NCI-H2227 (cell line): ENCODE measurements at regions not wholly inside any gene's neighbourhood (a gene's known extent, or its start where the extent isn't known, plus 50 kb on each side); places are given as distances from the start of the nearest gene placed in this dataset.

Source experiments
- DNase-seq: peaks from one replicate; lab custom pipeline; 2025; ENCODE audit not compliant: unreplicated experiment; lab: John Stamatoyannopoulos, UW

- no peak for DNase-seq
These were observed 335.9 kb upstream of the SLCO3A1 start for GRCh38 chr15:91517491-91518200.

DNA sequence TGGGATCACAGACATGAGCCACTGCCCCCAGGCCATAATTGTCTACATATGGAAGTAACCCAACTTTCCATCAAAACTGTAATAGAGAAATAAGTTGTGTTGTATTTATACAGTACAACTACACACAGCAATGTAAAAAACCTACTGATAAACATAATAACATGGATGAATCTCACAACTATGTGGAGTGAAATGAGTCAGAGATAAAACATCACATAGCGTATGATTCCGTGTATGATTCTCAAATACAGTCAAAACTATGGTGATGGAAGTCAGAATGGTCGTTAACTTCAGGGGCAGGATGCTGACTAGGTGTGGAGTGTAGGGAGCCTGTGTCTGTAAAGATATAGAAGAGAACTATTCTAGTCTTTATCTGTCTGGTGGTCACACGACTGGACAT lies 332.7 kb upstream of the SLCO3A1 start:
- no peak for DNase-seq

GRCh38 chr15:91521548-91521947 lies 332.0 kb upstream of the SLCO3A1 start:
- no peak for DNase-seq

DNA sequence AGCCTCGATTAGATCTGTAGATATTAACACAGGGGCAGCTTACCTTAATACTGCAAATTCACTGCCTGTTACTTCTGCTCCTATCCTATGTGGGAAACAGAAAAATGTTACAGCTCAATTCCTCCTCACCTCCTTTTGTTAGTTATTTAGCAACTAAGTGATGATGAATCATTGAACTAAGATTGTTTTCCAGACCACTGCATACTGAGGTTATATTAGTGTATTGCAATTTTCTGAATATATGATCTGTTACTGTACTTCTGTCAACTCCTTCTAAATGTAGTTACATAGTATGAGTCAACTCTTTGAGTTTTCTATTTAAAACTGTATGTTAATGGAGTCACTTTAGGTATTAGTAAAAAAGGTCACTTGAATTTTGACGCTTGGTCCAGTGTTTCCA lies 331.5 kb upstream of the SLCO3A1 start:
- DNase-seq: no peak

DNA sequence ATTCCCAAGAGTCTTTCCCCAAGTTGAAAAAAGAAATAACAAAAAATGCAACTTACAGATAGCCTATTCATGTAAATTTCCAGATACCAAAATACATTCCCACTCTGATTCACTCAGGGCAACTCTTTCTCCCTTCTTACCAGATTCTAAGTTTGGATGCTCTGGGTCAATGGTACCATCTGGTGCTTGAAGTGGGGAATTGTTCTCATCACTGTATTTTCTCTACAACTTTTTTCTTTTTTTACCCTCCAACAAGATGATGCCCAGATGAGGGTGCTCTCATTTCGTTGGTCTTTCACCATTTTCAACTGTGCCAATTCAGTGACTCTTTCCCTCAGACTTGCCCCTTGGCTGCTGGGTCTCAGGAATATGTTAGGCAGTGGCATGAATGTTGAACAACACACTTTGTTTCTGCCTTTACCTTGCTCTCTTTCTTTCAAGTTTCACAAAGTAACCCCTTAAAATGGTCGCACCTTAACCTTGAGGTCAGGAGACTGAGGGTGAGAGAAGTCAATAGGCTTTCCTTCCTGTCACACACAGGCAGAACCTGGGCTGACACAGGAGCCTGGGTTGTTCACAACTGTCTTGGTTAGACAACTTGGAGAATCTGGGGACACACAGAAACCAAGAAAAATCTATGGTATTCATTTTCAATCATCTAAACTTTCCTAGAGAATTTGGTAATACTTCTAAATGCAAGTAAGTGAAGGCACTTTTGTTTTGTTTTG lies 330.7 kb upstream of the SLCO3A1 start:
- DNase-seq: no peak

DNA sequence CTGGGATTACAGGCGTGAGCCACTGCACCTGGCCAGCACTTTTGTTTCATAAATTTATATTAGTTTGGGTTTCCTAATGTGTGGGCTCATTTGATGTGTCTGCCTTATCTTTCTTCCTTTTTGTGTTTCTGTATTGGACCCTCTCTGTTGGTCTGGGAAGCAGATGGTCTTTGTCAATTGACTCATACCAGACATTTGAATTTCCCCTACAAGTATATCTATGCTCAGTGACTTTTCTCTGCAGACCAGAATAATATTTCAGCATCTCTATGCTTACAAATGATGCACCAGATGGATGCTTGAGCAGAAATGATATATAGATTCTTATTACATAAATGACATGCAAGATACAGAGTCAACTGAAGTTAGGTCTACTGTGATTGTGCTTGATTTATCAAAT lies 329.9 kb upstream of the SLCO3A1 start:
- no peak for DNase-seq

- no peak for DNase-seq
These were observed 329.0 kb upstream of the SLCO3A1 start for GRCh38 chr15:91524534-91524933.

GRCh38 chr15:91525751-91526150 lies 327.8 kb upstream of the SLCO3A1 start:
- no peak for DNase-seq

- DNase-seq: no peak
These were observed 327.1 kb upstream of the SLCO3A1 start for GRCh38 chr15:91526424-91526823.

DNA sequence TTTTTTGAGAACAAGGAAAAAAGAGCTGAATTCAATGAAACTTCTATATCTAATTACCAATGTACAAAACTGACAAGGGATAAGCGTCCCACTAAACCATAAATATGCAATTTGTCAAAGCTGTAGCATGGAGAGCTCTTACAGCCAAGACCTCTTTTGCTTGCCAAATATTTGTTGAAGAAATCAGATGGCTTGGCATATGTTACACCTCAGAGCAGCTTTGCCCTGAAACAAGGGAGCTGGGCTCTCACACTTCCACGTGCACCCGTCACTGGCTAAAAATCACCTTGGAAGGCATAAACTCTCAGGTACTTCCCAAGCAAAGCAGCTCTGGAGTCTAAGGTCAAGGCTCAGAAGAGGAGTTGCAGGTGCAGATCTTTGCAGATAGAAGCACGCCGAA lies 324.7 kb upstream of the SLCO3A1 start:
- no peak for DNase-seq

GRCh38 chr15:91529534-91529933 lies 324.0 kb upstream of the SLCO3A1 start:
- DNase-seq: no peak

DNA sequence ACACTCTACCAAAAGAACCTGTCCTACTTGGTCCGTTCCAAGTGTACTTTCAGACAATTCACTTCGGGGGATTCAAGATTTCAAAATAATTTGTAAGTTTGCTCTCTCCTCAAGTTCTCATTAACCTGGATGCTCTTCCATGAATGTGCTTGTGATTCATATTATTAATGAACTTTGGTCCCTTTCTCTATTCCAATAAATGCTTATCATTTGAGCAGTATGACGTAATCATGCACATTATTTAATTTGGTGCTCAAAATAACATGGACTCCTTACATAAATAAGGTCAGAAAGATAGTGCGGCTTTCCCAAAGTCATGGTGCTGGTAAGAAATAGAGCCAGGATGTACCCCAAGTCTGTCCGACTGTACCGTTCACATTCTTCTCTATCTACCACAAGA lies 323.2 kb upstream of the SLCO3A1 start:
- DNase-seq: no peak

DNA sequence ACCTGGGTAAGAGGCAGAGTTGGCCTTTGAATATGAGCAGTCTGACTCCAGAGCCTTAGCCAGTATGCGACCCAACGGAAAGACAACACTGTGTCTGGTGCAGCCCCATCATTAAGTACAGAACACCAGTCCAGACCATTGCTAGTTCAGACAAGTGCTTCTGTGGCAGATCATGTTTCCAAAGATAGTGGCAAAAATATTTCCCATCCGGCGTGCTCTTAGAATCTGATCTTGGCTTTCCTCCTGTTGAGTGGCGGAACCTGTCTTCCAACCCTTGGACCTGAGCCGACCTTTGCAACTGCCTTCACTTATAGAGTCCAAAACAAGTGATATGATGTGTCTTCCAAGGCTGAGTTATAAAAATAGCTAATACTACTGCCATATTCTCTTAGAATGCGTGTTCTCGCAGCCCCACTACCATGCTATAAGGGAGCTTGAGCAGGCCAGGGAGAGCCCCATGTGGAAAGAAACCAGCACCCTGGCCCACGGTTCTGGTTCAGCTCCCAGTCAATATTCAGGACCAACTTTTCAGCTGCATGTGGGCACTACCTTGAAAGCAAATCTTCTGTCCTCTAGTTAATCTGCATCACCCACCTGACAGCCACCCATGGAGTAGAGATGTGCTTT lies 322.4 kb upstream of the SLCO3A1 start:
- no peak for DNase-seq

- no peak for DNase-seq
These were observed 319.3 kb upstream of the SLCO3A1 start for GRCh38 chr15:91534235-91534634.

DNA sequence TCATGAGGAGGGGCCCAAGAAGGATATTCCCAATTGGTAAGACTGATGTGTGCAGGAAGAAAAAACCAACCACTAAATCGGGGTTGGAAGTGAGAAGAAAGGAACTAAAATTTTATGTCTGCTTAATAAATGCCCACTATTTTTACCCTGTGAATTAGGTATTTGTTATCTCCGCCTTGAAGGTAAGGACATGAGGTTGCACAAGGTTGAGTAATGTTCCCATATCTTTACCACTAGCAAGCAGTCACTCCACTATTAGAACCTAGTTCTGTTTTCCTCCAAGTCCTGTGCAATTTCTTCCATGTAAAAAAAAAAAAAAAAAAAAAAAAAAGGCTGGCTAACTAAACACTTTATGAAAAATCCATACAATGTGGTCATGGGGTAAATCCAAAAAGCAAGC lies 318.5 kb upstream of the SLCO3A1 start:
- DNase-seq: no peak

DNA sequence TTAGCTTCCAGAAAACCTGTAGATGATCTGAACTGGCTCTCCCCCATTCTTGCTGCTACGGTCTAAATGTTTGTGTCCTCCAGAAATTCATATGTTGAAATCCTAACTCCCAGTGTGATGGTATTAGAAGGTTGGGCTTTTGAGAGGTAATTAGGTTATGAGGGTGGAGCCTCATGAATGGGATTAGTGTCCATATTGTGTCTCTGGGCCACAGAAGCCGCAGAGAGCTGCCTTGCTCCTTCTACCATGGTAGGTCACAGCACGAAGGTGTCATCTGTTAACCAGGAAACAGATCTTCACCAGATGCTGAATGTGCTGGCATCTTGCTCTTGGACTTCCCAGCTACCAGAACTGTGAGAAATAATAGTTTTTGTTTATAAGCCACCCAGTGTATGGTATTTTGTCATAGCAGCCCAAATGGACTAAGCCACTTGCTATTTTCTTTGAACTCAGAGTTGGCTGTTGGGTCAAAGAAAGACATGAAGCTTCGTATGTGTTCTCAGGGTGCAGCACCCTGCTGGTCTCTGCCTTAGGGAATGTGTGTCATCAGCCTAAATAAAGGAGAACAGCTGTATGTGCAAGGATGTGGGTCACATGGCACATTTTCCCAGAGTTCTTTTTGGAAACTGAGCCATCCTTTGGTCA lies 317.5 kb upstream of the SLCO3A1 start:
- no peak for DNase-seq

- peak; percentile 74 for DNase-seq
These were observed 315.7 kb upstream of the SLCO3A1 start for GRCh38 chr15:91537856-91538255.

DNA sequence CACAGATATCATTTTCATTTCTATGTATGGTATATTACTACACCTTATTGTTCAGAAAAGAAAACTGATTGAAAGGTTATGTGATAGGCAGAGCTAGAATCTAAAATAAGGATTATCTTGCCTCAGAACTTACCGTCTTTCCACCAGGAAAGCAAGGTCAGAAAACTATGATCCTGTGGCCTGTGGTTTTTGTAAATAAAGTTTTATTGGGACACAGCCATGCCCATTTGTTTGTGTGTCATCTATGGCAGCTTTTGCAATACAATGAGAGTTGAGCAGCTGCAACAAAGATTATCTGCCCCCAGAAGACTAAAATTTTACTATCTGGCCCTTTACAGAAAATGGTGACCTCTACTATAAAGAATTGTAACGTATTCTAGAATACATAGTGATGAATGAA lies 314.7 kb upstream of the SLCO3A1 start:
- DNase-seq: no peak

DNA sequence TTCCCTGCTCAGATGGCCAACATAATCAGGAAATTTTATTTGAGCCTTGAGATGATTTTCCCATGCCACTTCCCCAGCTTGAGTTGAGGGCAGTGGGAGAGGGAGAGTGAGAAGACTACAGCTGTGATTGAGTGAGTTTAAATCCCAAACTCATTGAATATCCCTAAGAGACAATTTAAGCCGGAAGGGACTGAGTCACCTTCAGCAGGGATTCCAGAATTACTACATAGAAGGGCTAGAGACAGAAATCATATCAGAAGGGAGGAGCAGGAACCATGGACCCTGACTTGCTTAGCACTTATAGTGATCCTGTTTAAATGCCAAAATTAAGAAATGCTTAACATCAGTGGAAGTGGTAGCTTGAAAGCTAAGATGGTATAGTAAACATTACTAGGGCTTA lies 312.2 kb upstream of the SLCO3A1 start:
- no peak for DNase-seq

GRCh38 chr15:91542226-91542625 lies 311.3 kb upstream of the SLCO3A1 start:
- DNase-seq: no peak

GRCh38 chr15:91547356-91547755 lies 306.2 kb upstream of the SLCO3A1 start:
- no peak for DNase-seq

DNA sequence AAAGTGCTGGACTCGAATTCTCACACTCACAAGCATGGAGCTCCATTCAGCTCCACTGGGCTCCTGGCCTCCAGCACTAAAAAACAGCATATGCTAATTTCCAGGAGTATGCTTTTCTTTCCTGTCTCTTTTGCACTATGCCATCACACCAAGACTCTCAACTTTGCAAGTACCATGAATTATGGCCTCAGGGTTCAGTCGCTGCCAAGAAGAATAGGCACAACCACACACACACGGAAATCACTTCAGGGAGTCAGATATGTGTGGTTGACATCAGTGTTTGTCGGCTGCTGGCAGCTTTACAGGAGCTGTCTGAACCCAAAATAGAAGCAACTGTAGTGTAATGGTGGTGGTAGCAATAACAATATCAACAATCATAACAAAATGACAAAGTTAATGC lies 305.0 kb upstream of the SLCO3A1 start:
- no peak for DNase-seq
